Esophagus muscularis mucosa (tissue), 4 donors: ENCODE measurements at regions not wholly inside any gene's neighbourhood (a gene's known extent, or its start where the extent isn't known, plus 50 kb on each side); places are given as distances from the start of the nearest gene placed in this dataset.
"Not testable (repeated sequence)": the region's sequence is repeated elsewhere in the genome, so short reads cannot be mapped to it uniquely, and the experiment has no call there.

Experiments used
- DNase-seq: peaks from one replicate; pipeline ENCODE4 v3.0.0-alpha.2; 2017; ENCODE audit errors: extremely low spot score
- H3K27ac ChIP-seq, 4 donors: fragments of 200-600 bp; sonication (generic); replicated peaks in 1 of 4; 1 replicate in 3 of 4; 2 replicates in 1 of 4; pipeline ENCODE4 v1.5.1; 2016 to 2019; ENCODE audit warnings: mild to moderate bottlenecking in 1 of 4
- H3K27me3 ChIP-seq, 4 donors: fragments of 200-600 bp; sonication (generic); one replicate each; pipeline versions ENCODE4 v1.5.1 to v1.6.0; 2016 to 2019
- H3K36me3 ChIP-seq, 4 donors: fragments of 200-600 bp; sonication (generic); one replicate each; pipeline ENCODE4 v1.5.1; 2016 to 2019
- H3K4me1 ChIP-seq, 4 donors: fragments of 200-600 bp; sonication (generic); one replicate each; pipeline ENCODE4 v1.5.1; 2016 to 2019
- H3K4me3 ChIP-seq, 4 donors: fragments of 200-600 bp; sonication (generic); 1 replicate in 2 of 4; 2 replicates in 2 of 4; pipeline ENCODE4 v1.5.1; 2016 to 2019; ENCODE audit warnings: mild to moderate bottlenecking in 4 of 4, moderate library complexity in 1 of 4
- H3K9me3 ChIP-seq, 4 donors: fragments of 200-600 bp; sonication (generic); 1 replicate in 3 of 4; 2 replicates in 1 of 4; pipeline ENCODE4 v1.5.1; 2016 to 2019
- CTCF ChIP-seq, 3 experiments: fragments of 200-600 bp in 2 of 3; fragments of 450-650 bp in 1 of 3; sonication (generic) in 2 of 3; IDR thresholded peaks; one replicate each; pipeline ENCODE4 v1.5.1; 2017 to 2019; ENCODE audit warnings: antibody characterized with exemption in 3 of 3, mild to moderate bottlenecking in 2 of 3, moderate library complexity in 1 of 3
- EP300 ChIP-seq: sonication (generic); formaldehyde crosslinking; IDR thresholded peaks from one replicate; pipeline ENCODE4 v1.6.1; 2017; ENCODE audit warnings: antibody characterized with exemption
- POLR2A ChIP-seq: fragments of 450-650 bp; IDR thresholded peaks from one replicate; pipeline ENCODE4 v1.6.1; 2017; ENCODE audit warnings: antibody characterized with exemption, moderate library complexity, mild to moderate bottlenecking, low read depth
- POLR2AphosphoS5 ChIP-seq, 2 donors: sonication (generic); formaldehyde crosslinking; IDR thresholded peaks; one replicate each; pipeline ENCODE4 v1.6.1; 2017; ENCODE audit warnings: antibody characterized with exemption in 2 of 2
- WGBS: methylation state at CpG from one replicate; pipeline ENCODE4 v1.1.5; 2018; 5-methylcytosine and 5-hydroxymethylcytosine counted together
- intact Hi-C: fragments of 100-400 bp; cut with DNase I; formaldehyde crosslinking; loops from one replicate; pipeline ENCODE4 v1.15.1; 2023

- H3K9me3 ChIP-seq, result no peaks in the 10 kb centered on the region
- H3K27me3 ChIP-seq, result no peaks in the 10 kb centered on the region
- H3K4me3 ChIP-seq, result no peak overlapping the region
- TF ChIP-seq CTCF (IDR thresholded peaks at IDR 0.05) (no peak), POLR2A (no peak), POLR2AphosphoS5 (IDR thresholded peaks at IDR 0.05) (no peak), EP300 (no peak)
- 64% methylated on average over 1 of the region's 1 CpG for WGBS
- no peak overlapping the region for H3K27ac ChIP-seq
- no peaks in the 10 kb centered on the region for H3K4me1 ChIP-seq
- H3K36me3 ChIP-seq, result no peaks in the 10 kb centered on the region
- DNase-seq, result no peak
- intact Hi-C loops, result no loop called here
Observed at GRCh38 chr6:76852776-76853175, 610.5 kb downstream of the HTR1B start.

GRCh38 chr6:76849274-76849970 lies 613.9 kb downstream of the HTR1B start:
- H3K4me1 ChIP-seq, H3K4me3 ChIP-seq, H3K36me3 ChIP-seq, H3K9me3 ChIP-seq, H3K27ac ChIP-seq, intact Hi-C loops, H3K27me3 ChIP-seq, DNase-seq: not testable (repeated sequence)
- WGBS, result 80% methylated on average over 8 of the region's 9 CpGs

GRCh38 chr6:76843054-76843822 lies 620.1 kb downstream of the HTR1B start:
- WGBS, result 0% methylated on average over 1 of the region's 1 CpG
- no peak overlapping the region for H3K4me3 ChIP-seq
- no peak for TF ChIP-seq CTCF (IDR thresholded peaks at IDR 0.05)
- TF ChIP-seq POLR2A, result no peak
- TF ChIP-seq POLR2AphosphoS5 (IDR thresholded peaks at IDR 0.05), result no peak
- no peak for TF ChIP-seq EP300
- H3K9me3 ChIP-seq, result peaks cover 0 to 5% (median 2%) of the 10 kb centered on the region in 4 donors
- intact Hi-C loops, result no loop called here
- H3K36me3 ChIP-seq, result no peaks in the 10 kb centered on the region
- no peak overlapping the region for H3K27ac ChIP-seq
- H3K27me3 ChIP-seq, result no peaks in the 10 kb centered on the region
- no peak for DNase-seq
- no peaks in the 10 kb centered on the region for H3K4me1 ChIP-seq

DNA sequence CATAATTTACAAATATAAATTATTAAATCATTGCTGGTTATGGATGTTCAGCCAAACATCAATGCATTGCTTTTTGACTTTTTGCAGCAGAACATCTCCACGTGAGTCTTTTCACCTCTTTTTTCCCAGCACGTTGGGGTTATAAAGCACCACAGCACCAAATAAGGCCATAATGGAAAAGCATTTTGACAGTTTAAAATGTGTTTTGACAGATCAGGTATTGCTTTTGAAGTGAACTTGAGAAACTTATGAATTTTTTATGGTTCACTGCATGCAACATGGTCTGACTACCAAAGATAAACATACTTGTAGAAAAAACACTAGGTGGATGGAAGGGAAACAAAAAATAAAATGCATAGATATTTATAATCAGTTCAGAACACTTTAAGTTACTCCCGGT lies 622.4 kb downstream of the HTR1B start:
- DNase-seq, result no peak
- H3K27me3 ChIP-seq, result no peaks in the 10 kb centered on the region
- WGBS, result 70% methylated on average over 3 of the region's 3 CpGs
- H3K4me1 ChIP-seq, result no peaks in the 10 kb centered on the region
- TF ChIP-seq CTCF (IDR thresholded peaks at IDR 0.05), result no peak
- TF ChIP-seq EP300, result no peak
- no peak for TF ChIP-seq POLR2A
- TF ChIP-seq POLR2AphosphoS5 (IDR thresholded peaks at IDR 0.05), result no peak
- H3K27ac ChIP-seq, result no peak overlapping the region
- intact Hi-C loops, result no loop called here
- H3K36me3 ChIP-seq, result no peaks in the 10 kb centered on the region
- H3K9me3 ChIP-seq, result peaks cover 0 to 4% (median 2%) of the 10 kb centered on the region in 4 donors
- H3K4me3 ChIP-seq, result no peak overlapping the region

DNA sequence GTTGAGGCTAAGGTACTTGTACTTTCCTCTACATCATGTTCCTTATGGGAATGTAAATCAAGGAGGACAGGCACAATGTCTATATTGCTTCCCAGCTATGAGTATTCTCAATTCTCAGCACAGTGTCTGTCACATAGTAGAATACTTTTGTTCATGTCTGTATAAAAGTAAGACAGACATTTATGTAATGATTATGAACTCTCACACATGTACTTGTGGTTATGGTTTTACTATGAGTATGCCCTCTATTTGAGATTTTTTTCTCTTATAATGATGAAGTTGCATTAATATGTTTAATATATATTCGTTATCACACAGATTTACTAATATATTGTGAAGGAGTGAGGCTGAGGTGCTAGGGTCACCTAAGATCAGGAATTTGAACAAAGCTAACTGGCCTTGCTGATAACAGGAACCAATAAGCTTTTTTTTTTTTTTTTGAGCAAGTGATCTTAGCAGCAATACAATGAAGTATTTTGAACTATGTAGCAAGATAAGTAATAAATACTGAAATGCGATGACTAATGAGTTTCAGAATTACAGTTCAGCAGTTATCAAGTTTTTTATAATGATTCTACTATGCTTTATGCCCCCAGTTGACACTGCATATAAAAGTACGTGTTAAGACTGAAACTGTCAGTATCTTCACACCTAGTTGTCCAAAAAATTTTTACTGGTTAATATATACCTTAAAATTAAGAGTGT lies 623.1 kb downstream of the HTR1B start:
- DNase-seq, result no peak
- Histone ChIP-seq H3K36me3 (no peaks in the 10 kb centered on the region), H3K27ac (no peak overlapping the region), H3K27me3 (no peaks in the 10 kb centered on the region), H3K4me1 (no peaks in the 10 kb centered on the region), H3K4me3 (no peak overlapping the region), H3K9me3 (no peaks in the 10 kb centered on the region)
- TF ChIP-seq EP300 (no peak), CTCF (IDR thresholded peaks at IDR 0.05) (no peak), POLR2AphosphoS5 (IDR thresholded peaks at IDR 0.05) (no peak), POLR2A (no peak)
- WGBS, result 85% methylated on average over 3 of the region's 3 CpGs
- intact Hi-C loops, result no loop called here
